Nephron progenitor cell (in vitro differentiated cells): ENCODE measurements at regions not wholly inside any gene's neighbourhood (a gene's known extent, or its start where the extent isn't known, plus 50 kb on each side); places are given as distances from the start of the nearest gene placed in this dataset.

ENCODE experiments used
- DNase-seq: peaks from one replicate; pipeline ENCODE4 v3.0.0; 2021
- H3K27ac Mint-ChIP-seq: 2 replicates; pipeline ENCODE4 v1.8.0; 2021; ENCODE audit warnings: mild to moderate bottlenecking, moderate library complexity, mixed read lengths
- H3K27me3 Mint-ChIP-seq: 2 replicates; pipeline ENCODE4 v1.8.0; 2021; ENCODE audit warnings: mild to moderate bottlenecking, low read depth, mixed read lengths; ENCODE audit not compliant: poor library complexity
- H3K36me3 Mint-ChIP-seq: 2 replicates; pipeline ENCODE4 v1.8.0; 2021; ENCODE audit warnings: low read depth, mixed read lengths
- H3K4me1 Mint-ChIP-seq: 2 replicates; pipeline ENCODE4 v1.8.0; 2021; ENCODE audit warnings: mixed read lengths
- H3K4me3 Mint-ChIP-seq: 2 replicates; pipeline ENCODE4 v1.8.0; 2021; ENCODE audit warnings: mild to moderate bottlenecking, moderate library complexity, mixed read lengths
- H3K9me3 Mint-ChIP-seq: 2 replicates; pipeline ENCODE4 v1.8.0; 2021; ENCODE audit warnings: mild to moderate bottlenecking, moderate library complexity, mixed read lengths
- CTCF ChIP-seq: fragments of 200-600 bp; sonication (generic); IDR thresholded peaks from 2 replicates; pipeline ENCODE4 v1.5.0; 2021; ENCODE audit warnings: antibody characterized with exemption

GRCh38 chr6:105564121-105564902 is 161.4 kb upstream of the PREP start:
- DNase-seq = no peak
- H3K36me3 Mint-ChIP-seq = peaks cover 8% of the 10 kb centered on the region
- no peak for TF ChIP-seq CTCF
- H3K9me3 Mint-ChIP-seq = peaks cover 17% of the 10 kb centered on the region
- no peaks in the 10 kb centered on the region for H3K4me1 Mint-ChIP-seq
- H3K4me3 Mint-ChIP-seq = no peak overlapping the region
- no peak overlapping the region for H3K27ac Mint-ChIP-seq
- peaks cover 4% of the 10 kb centered on the region for H3K27me3 Mint-ChIP-seq

DNA sequence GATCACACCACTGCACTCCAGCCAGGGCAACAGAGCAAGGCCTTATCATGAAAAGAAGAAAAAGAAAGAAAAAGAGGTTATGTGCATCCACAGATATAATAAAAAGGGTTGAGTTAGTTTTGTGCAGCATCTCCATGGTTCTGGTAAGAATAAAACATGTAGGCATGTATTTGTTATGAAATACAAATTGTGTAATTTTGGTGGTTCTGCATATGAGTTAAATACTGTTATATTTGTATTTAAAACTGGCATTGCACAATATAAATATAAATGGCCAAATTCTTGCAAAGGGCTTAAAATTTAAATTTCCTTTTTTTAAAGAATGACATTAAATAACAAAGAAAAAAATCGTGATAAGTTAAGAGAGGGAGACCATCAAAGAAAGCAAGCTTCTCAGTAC is 159.1 kb upstream of the PREP start:
- Mint-ChIP-seq H3K36me3 (peaks cover 8% of the 10 kb centered on the region), H3K9me3 (peaks cover 17% of the 10 kb centered on the region), H3K27me3 (peaks cover 4% of the 10 kb centered on the region), H3K4me1 (no peaks in the 10 kb centered on the region), H3K27ac (no peak overlapping the region), H3K4me3 (no peak overlapping the region)
- DNase-seq = no peak
- no peak for TF ChIP-seq CTCF

GRCh38 chr6:105561486-105561885 is 158.6 kb upstream of the PREP start:
- no peak for TF ChIP-seq CTCF
- Mint-ChIP-seq H3K4me1 (no peaks in the 10 kb centered on the region), H3K27me3 (peaks cover 4% of the 10 kb centered on the region), H3K36me3 (peaks cover 8% of the 10 kb centered on the region), H3K4me3 (no peak overlapping the region), H3K9me3 (peaks cover 21% of the 10 kb centered on the region), H3K27ac (no peak overlapping the region)
- DNase-seq = no peak

GRCh38 chr6:105560611-105561066 is 157.8 kb upstream of the PREP start:
- H3K4me1 Mint-ChIP-seq = no peaks in the 10 kb centered on the region
- DNase-seq = no peak
- peaks cover 8% of the 10 kb centered on the region for H3K36me3 Mint-ChIP-seq
- peaks cover 4% of the 10 kb centered on the region for H3K27me3 Mint-ChIP-seq
- H3K9me3 Mint-ChIP-seq = peaks cover 28% of the 10 kb centered on the region
- TF ChIP-seq CTCF = no peak
- H3K4me3 Mint-ChIP-seq = no peak overlapping the region
- no peak overlapping the region for H3K27ac Mint-ChIP-seq

DNA sequence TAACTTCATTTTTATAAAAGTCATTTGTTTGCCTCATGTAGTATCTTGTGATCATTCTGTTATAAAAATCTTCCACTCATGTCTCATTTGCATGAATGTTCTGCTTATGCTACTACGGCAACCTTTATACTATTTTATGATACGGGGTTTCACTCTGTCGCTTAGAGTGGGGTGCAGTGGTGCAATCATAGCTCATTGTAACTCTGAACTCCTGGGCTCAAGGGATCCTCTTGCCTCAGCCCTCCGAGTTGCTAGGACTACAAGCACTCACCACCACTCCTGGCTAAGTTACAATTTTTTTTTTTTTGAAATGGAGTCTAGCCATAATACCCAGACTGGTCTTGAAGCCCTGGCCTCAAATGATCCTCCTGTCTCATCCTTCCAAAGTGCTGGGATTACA is 154.4 kb upstream of the PREP start:
- no peaks in the 10 kb centered on the region for H3K36me3 Mint-ChIP-seq
- H3K27ac Mint-ChIP-seq = no peak overlapping the region
- no peak overlapping the region for H3K4me3 Mint-ChIP-seq
- H3K9me3 Mint-ChIP-seq = peaks cover 18% of the 10 kb centered on the region
- H3K27me3 Mint-ChIP-seq = peaks cover 6% of the 10 kb centered on the region
- H3K4me1 Mint-ChIP-seq = no peaks in the 10 kb centered on the region
- no peak for TF ChIP-seq CTCF
- no peak for DNase-seq

DNA sequence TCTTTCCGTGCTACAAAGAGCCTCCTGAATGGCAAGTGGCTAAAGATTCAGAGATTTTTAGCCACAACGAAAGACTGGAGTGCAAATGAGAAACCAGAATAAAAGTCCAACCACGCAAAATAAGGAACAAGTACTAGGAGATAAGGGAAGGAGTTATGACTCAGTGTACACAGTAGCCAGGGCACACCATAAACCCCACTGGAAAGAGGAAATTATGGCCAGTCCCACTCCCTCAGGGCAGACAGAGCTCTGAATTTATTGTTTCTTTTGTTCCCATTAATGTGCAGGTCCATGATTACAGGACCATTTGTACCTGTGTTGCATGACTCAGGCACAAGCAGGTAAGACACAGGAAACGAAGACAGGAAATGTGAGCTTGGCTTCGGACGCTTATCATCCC is 150.3 kb upstream of the PREP start:
- Mint-ChIP-seq H3K36me3 (no peaks in the 10 kb centered on the region), H3K4me3 (no peak overlapping the region), H3K27ac (no peak overlapping the region), H3K27me3 (peaks cover 10% of the 10 kb centered on the region), H3K4me1 (no peaks in the 10 kb centered on the region), H3K9me3 (peaks cover 17% of the 10 kb centered on the region)
- no peak for TF ChIP-seq CTCF
- DNase-seq = no peak
